ENCODE measurements at regions not wholly inside any gene's neighbourhood (a gene's known extent, or its start where the extent isn't known, plus 50 kb on each side); places are given as distances from the start of the nearest gene placed in this dataset.

- H3K27ac ChIP-seq, result no peak overlapping the region
- H3K4me1 ChIP-seq, result no peaks in the 10 kb centered on the region
- intact Hi-C loops (cut with DNase I; ENCODE audit: low total_unique reads), result no loop called here
- no peaks in the 10 kb centered on the region for H3K9me3 ChIP-seq
- TF ChIP-seq POLR2A (IDR thresholded peaks at IDR 0.05), result no peak
- TF ChIP-seq CTCF (IDR thresholded peaks at IDR 0.05), result no peak
- no peak for TF ChIP-seq POLR2AphosphoS5 (IDR thresholded peaks at IDR 0.05)
- no peaks in the 10 kb centered on the region for H3K27me3 ChIP-seq
- H3K4me3 ChIP-seq, result no peak overlapping the region
- no peaks in the 10 kb centered on the region for H3K36me3 ChIP-seq
- no peak for DNase-seq (ENCODE audit: low spot score in 2 of 2)
Observed at GRCh38 chr18:6542296-6542695, 127.6 kb upstream of the L3MBTL4 start.

DNA sequence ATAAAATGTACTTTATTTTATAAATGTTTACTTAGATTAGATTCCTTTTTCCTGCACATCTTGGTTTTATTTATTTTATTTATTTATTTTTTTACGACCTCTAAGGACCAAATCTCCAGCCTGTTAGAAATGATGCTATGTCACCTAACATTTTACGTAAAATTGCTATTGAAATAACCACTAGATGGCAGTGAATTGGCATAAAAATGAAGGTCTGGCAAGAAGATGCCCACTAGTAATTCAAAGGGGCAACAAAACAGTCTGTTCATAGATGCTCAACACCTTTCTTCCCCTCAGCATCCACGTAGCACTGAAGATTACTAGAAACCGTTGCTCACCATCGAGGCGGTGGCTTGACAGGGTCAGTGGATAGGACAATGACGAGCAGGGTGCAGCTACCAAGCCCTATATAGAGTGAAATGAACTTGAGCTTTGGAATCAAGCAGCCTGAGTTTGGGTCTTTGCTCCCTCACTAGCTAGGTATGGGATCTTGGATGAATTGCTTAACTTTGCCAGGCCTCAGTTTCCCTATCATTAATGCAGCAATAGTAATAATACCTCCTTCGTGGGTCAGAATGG lies 128.7 kb upstream of the L3MBTL4 start:
- intact Hi-C loops (cut with DNase I; ENCODE audit: low total_unique reads), result no loop called here
- no peak for DNase-seq (ENCODE audit: low spot score in 2 of 2)
- Histone ChIP-seq H3K9me3 (no peaks in the 10 kb centered on the region), H3K36me3 (no peaks in the 10 kb centered on the region), H3K4me3 (no peak overlapping the region), H3K4me1 (no peaks in the 10 kb centered on the region), H3K27me3 (no peaks in the 10 kb centered on the region), H3K27ac (no peak overlapping the region)
- TF ChIP-seq POLR2A (IDR thresholded peaks at IDR 0.05) (no peak), CTCF (IDR thresholded peaks at IDR 0.05) (peak in 2 of 3 donors; percentile 35 to 62)

- Histone ChIP-seq H3K4me3 (no peak overlapping the region), H3K36me3 (no peaks in the 10 kb centered on the region), H3K4me1 (no peaks in the 10 kb centered on the region), H3K9me3 (no peaks in the 10 kb centered on the region), H3K27ac (peak overlapping the region in 1 of 2 donors; percentile 11), H3K27me3 (no peaks in the 10 kb centered on the region)
- no peak for DNase-seq (ENCODE audit: low spot score in 2 of 2)
- intact Hi-C loops (cut with DNase I; ENCODE audit: low total_unique reads), result no loop called here
- TF ChIP-seq POLR2AphosphoS5 (IDR thresholded peaks at IDR 0.05) (no peak), CTCF (IDR thresholded peaks at IDR 0.05) (no peak), POLR2A (IDR thresholded peaks at IDR 0.05) (no peak)
Observed at GRCh38 chr18:6546229-6546628, 131.5 kb upstream of the L3MBTL4 start.

GRCh38 chr18:6547476-6547875 lies 132.8 kb upstream of the L3MBTL4 start:
- intact Hi-C loops (cut with DNase I; ENCODE audit: low total_unique reads), result no loop called here
- H3K9me3 ChIP-seq, result no peaks in the 10 kb centered on the region
- TF ChIP-seq CTCF (IDR thresholded peaks at IDR 0.05) (no peak), POLR2AphosphoS5 (IDR thresholded peaks at IDR 0.05) (no peak), POLR2A (IDR thresholded peaks at IDR 0.05) (no peak)
- no peaks in the 10 kb centered on the region for H3K36me3 ChIP-seq
- no peak overlapping the region for H3K4me3 ChIP-seq
- H3K4me1 ChIP-seq, result no peaks in the 10 kb centered on the region
- H3K27ac ChIP-seq, result no peak overlapping the region
- no peak for DNase-seq (ENCODE audit: low spot score in 2 of 2)
- no peaks in the 10 kb centered on the region for H3K27me3 ChIP-seq

DNA sequence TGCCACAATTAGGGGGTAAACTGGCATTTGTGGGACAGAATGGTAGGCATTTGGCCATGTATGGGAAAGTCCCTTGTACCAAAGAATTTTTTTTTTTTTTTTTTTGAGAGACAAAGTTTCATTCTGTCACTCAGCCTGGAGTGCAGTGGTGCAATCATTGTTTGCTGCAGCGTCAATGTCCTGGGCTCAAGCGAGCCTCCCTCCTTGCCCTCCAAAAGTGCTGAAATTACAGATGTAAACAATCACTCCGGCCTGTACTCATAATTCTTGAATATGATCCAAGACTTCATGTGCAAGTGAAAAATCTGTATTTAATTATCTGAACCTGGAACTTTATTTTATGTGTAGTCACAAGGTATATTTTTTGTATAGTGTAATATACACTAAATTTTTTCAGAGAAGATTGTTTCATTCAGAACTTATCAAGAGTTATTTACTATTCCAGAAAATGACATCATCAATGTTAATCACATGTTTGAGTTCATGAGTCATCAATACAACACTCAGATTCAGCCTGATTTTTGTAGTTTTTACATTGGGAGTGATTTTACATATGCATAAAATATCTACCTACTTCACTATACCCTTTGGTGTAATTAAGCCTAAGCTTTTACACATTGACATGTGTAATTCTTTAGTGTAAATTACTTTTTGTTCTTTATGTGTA lies 138.7 kb upstream of the L3MBTL4 start:
- H3K27ac ChIP-seq, result no peak overlapping the region
- H3K4me3 ChIP-seq, result no peak overlapping the region
- H3K4me1 ChIP-seq, result no peaks in the 10 kb centered on the region
- no peaks in the 10 kb centered on the region for H3K27me3 ChIP-seq
- no peaks in the 10 kb centered on the region for H3K9me3 ChIP-seq
- intact Hi-C loops (cut with DNase I; ENCODE audit: low total_unique reads), result no loop called here
- TF ChIP-seq CTCF (IDR thresholded peaks at IDR 0.05), result no peak
- no peak for TF ChIP-seq POLR2AphosphoS5 (IDR thresholded peaks at IDR 0.05)
- no peak for TF ChIP-seq POLR2A (IDR thresholded peaks at IDR 0.05)
- no peak for DNase-seq (ENCODE audit: low spot score in 2 of 2)
- no peaks in the 10 kb centered on the region for H3K36me3 ChIP-seq

Measured in breast epithelium (tissue), 4 donors.